ENCODE measurements at regions not wholly inside any gene's neighbourhood (a gene's known extent, or its start where the extent isn't known, plus 50 kb on each side); places are given as distances from the start of the nearest gene placed in this dataset.

- TF ChIP-seq ZNF518B (CRISPR knock-in tag; IDR thresholded peaks at IDR 0.05) (no peak), BDP1 (IDR thresholded peaks at IDR 0.05; ENCODE audit: insufficient read depth, insufficient read length) (no peak)
Observed at GRCh38 chr5:120159155-120159554, 304.9 kb upstream of the PRR16 start (continued).

DNA sequence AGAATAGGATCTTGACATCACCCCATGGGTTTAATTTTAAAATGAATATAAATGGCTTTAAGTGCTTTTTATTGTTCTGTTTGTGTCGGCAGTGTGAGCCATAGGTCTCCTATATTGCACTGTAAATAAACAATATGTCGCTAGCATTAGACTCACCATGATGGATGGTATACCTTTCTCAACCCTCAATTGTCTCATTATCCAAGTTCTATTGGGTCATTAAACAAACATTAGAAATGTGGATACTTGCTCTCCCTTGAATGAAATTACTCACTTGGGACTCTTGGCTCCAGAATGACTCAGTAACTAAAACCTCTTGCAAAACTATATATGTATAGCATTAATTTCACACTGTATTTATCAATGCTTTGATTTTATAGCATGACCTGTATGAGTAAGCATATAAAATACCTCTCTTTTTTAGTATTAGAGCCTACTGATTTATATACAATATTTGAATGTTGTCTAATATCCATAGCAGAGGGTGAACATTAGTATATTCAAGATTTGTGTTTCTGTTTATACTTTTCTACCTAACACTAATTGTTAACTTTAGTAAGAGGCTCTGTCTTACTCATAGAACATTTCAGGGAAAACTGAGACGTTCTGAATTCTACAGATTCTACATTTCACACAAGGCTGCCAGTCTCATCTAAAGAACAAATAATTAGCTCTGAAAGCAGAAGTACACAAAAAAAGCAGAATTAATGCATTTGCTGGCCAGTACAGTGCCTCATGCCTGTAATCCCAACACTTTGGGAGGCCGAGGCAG lies 303.8 kb upstream of the PRR16 start:
- no TSS peak for BruUV-seq (replicated peaks)
- DNase-seq (ENCODE audit: extremely low read depth in 1 of 4, low spot score in 3 of 4) (no peak), ATAC-seq (no peak), FAIRE-seq (no peak)
- no peaks in the 10 kb centered on the region for H3K79me2 ChIP-seq (ENCODE audit: control insufficient read depth, insufficient read depth, low read length)
- whole genome bisulfite sequencing (ENCODE audit: insufficient coverage, low coverage, missing lambda C conversion rate), result 0% methylated on average over 4 of the region's 4 CpGs
- H2AFZ ChIP-seq (ENCODE audit: low read depth, low read length), result no peak overlapping the region
- H3K4me2 ChIP-seq (ENCODE audit: insufficient read depth, low read length), result no peak overlapping the region
- no peak overlapping the region for H3K4me3 ChIP-seq
- H3K4me1 ChIP-seq (replicated peaks in 1 of 2; ENCODE audit: control insufficient read depth in 2 of 2, insufficient read depth in 2 of 2, low read length in 2 of 2), result no peaks in the 10 kb centered on the region
- no peaks in the 10 kb centered on the region for H3K9me1 ChIP-seq (ENCODE audit: control insufficient read depth, insufficient read depth, low read length)
- no peaks in the 10 kb centered on the region for H3K36me3 ChIP-seq (ENCODE audit: control insufficient read depth, insufficient read depth, low read length)
- intact Hi-C loops (cut with micrococcal nuclease) (no loop called here), in situ Hi-C loops (cut with MboI) (no loop called here)
- POLR2A ChIA-PET, result no interaction called here
- no peaks in the 10 kb centered on the region for H4K20me1 ChIP-seq (replicated peaks; ENCODE audit: control insufficient read depth, insufficient read depth, low read length)
- H3K27me3 ChIP-seq (ENCODE audit: control insufficient read depth in 2 of 2, insufficient read depth in 2 of 2, low read length in 2 of 2), result no peaks in the 10 kb centered on the region
- H3K9ac ChIP-seq (ENCODE audit: insufficient read depth in 1 of 2, low read depth in 2 of 2, low read length in 2 of 2), result no peak overlapping the region
- H3K27ac ChIP-seq (ENCODE audit: extremely low read depth, low read depth, low read length), result no peak overlapping the region
- no peaks in the 10 kb centered on the region for H3K9me3 ChIP-seq (replicated peaks; ENCODE audit: control insufficient read depth, insufficient read depth, low read depth, low read length)
- CTCF ChIA-PET (ENCODE audit: low intra/inter-chr PET ratio), result no interaction called here
- TF ChIP-seq MCM7 (IDR thresholded peaks at IDR 0.05) (no peak), RUNX1 (IDR thresholded peaks at IDR 0.05; ENCODE audit: low read depth) (no peak), ZNF143 (CRISPR knock-in tag; IDR thresholded peaks at IDR 0.05) (no peak), NBN (IDR thresholded peaks at IDR 0.05; ENCODE audit: low read depth) (no peak), ZNF644 (tag; IDR thresholded peaks at IDR 0.05; ENCODE audit: low read depth) (no peak), CHD4 (IDR thresholded peaks at IDR 0.05; ENCODE audit: insufficient read depth, insufficient replicate concordance, low read depth, low read length, poor library complexity, severe bottlenecking) (no peak), ZFPM2 (CRISPR knock-in tag; IDR thresholded peaks at IDR 0.05) (no peak), HNRNPLL (IDR thresholded peaks at IDR 0.05; ENCODE audit: low read depth, low read length, poor library complexity, severe bottlenecking) (no peak), ATF2 (CRISPR knock-in tag; IDR thresholded peaks at IDR 0.05) (no peak), DDX20 (tag; IDR thresholded peaks at IDR 0.05; ENCODE audit: low read depth) (no peak), ZBTB34 (CRISPR knock-in tag; IDR thresholded peaks at IDR 0.05) (no peak)

Data from K562 (cell line).